22Rv1 (cell line): ENCODE measurements at regions not wholly inside any gene's neighbourhood (a gene's known extent, or its start where the extent isn't known, plus 50 kb on each side); places are given as distances from the start of the nearest gene placed in this dataset.

Experiments
- CTCF ChIP-seq: fragments of 450-650 bp; IDR thresholded peaks from 2 replicates; pipeline ENCODE4 v1.5.1; 2017; ENCODE audit warnings: mild to moderate bottlenecking
- ZFX ChIP-seq: fragments of 450-650 bp; IDR thresholded peaks from 2 replicates; pipeline ENCODE4 v1.6.1; 2017; ENCODE audit warnings: antibody characterized with exemption, borderline replicate concordance

GRCh38 chr1:119308806-119309205 lies 59.8 kb upstream of the HAO2 start:
- TF ChIP-seq CTCF (no peak), ZFX (no peak)
